ENCODE measurements at regions not wholly inside any gene's neighbourhood (a gene's known extent, or its start where the extent isn't known, plus 50 kb on each side); places are given as distances from the start of the nearest gene placed in this dataset.
"Not testable (repeated sequence)": the region's sequence is repeated elsewhere in the genome, so short reads cannot be mapped to it uniquely, and the experiment has no call there.

DNA sequence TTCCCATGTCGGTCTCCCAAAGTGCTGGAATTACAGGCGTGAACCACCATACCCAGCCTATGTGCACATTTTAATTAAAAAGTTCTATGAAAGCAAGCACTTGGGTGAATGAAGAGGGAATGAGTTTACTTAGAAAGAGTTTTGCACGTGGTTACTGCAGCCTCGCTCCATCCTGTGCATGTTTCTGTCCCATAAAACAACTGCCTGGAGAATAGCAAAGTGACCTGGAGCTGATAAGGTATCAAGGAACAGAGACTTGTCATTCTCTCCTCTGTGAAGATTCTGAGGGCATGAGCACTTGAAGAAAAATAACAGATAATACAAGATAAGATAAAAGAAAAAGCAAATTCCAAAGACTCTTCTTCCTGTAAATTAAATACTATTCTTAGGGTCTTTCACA, 112.2 kb upstream of the JCAD start:
- Histone ChIP-seq H3K9ac (ENCODE audit: low read length in 2 of 2) (no peak overlapping the region), H3K36me3 (ENCODE audit: control insufficient read depth in 2 of 2, insufficient read depth in 2 of 2, low read length in 2 of 2) (no peaks in the 10 kb centered on the region), H3K27me3 (ENCODE audit: control insufficient read depth in 1 of 2, insufficient read depth in 2 of 2, low read length in 2 of 2) (no peaks in the 10 kb centered on the region), H3K27ac (ENCODE audit: low read length) (no peak overlapping the region), H3K4me3 (ENCODE audit: low read length in 2 of 2) (no peak overlapping the region), H3K4me1 (ENCODE audit: control insufficient read depth, insufficient read depth, low read length) (no peaks in the 10 kb centered on the region), H3K9me3 (ENCODE audit: control insufficient read depth in 2 of 2, low read length in 2 of 2) (no peaks in the 10 kb centered on the region)

DNA sequence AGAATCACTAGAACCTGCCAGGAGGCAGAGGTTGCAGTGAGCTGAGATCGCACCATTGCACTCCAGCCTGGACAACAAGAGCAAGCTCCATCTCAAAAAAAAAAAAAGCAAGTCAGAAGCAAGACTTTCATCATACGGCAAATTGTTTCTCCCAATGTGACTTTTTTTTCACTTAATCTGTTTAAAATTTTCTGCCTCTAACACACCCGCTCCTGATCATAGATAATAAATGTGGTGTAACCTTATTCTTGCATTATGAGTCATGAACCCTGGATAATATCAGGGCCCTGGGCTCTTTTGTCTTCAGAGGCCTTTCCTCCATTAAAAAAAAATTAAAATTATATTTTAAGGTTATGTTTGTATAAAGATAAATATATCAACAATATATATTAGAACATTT, 111.4 kb upstream of the JCAD start:
- no peaks in the 10 kb centered on the region for H3K36me3 ChIP-seq (ENCODE audit: control insufficient read depth in 2 of 2, insufficient read depth in 2 of 2, low read length in 2 of 2)
- no peaks in the 10 kb centered on the region for H3K9me3 ChIP-seq (ENCODE audit: control insufficient read depth in 2 of 2, low read length in 2 of 2)
- H3K9ac ChIP-seq (ENCODE audit: low read length in 2 of 2), result no peak overlapping the region
- no peaks in the 10 kb centered on the region for H3K4me1 ChIP-seq (ENCODE audit: control insufficient read depth, insufficient read depth, low read length)
- H3K27me3 ChIP-seq (ENCODE audit: control insufficient read depth in 1 of 2, insufficient read depth in 2 of 2, low read length in 2 of 2), result no peaks in the 10 kb centered on the region
- no peak overlapping the region for H3K27ac ChIP-seq (ENCODE audit: low read length)
- no peak overlapping the region for H3K4me3 ChIP-seq (ENCODE audit: low read length in 2 of 2)

DNA sequence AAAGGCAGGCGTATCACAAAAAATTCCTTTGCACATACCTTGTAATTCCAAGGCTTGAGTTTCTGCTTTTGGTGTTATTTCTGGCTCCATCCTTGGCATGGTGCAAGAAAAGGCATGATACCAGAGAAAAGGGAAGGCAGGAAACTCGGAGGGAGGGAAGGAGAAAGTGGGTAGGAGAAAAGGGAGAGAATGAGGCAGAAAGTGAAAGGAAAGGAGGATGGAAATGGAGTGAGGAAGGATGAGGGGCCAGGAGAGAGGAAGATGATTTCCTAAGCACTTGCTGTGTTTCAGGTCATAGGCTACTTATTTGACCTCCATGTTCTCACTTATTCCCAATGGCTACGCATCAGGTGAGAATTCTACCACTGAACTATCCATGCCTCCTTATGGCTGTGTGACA, 110.8 kb upstream of the JCAD start:
- no peak overlapping the region for H3K27ac ChIP-seq (ENCODE audit: low read length)
- H3K9ac ChIP-seq (ENCODE audit: low read length in 2 of 2), result no peak overlapping the region
- no peak overlapping the region for H3K4me3 ChIP-seq (ENCODE audit: low read length in 2 of 2)
- H3K36me3 ChIP-seq (ENCODE audit: control insufficient read depth in 2 of 2, insufficient read depth in 2 of 2, low read length in 2 of 2), result no peaks in the 10 kb centered on the region
- no peaks in the 10 kb centered on the region for H3K4me1 ChIP-seq (ENCODE audit: control insufficient read depth, insufficient read depth, low read length)
- H3K9me3 ChIP-seq (ENCODE audit: control insufficient read depth in 2 of 2, low read length in 2 of 2), result no peaks in the 10 kb centered on the region
- H3K27me3 ChIP-seq (ENCODE audit: control insufficient read depth in 1 of 2, insufficient read depth in 2 of 2, low read length in 2 of 2), result no peaks in the 10 kb centered on the region

DNA sequence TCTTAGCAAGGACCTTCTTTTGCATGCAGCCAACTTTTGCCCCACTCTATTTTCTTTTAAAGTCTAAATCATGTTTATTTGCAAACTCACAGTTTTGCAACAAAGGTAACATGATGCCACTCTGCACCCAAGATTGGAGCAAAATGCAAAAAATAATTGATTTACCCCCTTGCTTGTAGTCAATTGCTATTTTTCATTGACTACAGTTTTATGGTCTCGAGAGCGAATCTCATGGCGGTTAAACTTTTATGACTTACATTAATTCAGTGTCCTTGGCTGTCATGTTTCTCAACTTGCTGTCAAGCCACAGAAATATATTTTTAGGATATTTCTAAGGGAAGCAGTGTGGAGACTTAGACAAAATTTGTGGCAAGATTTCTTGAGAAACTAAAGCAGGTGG, 110.0 kb upstream of the JCAD start:
- Histone ChIP-seq H3K36me3 (ENCODE audit: control insufficient read depth in 2 of 2, insufficient read depth in 2 of 2, low read length in 2 of 2) (no peaks in the 10 kb centered on the region), H3K9me3 (ENCODE audit: control insufficient read depth in 2 of 2, low read length in 2 of 2) (no peaks in the 10 kb centered on the region), H3K9ac (ENCODE audit: low read length in 2 of 2) (no peak overlapping the region), H3K27ac (ENCODE audit: low read length) (no peak overlapping the region), H3K27me3 (ENCODE audit: control insufficient read depth in 1 of 2, insufficient read depth in 2 of 2, low read length in 2 of 2) (no peaks in the 10 kb centered on the region), H3K4me3 (ENCODE audit: low read length in 2 of 2) (no peak overlapping the region), H3K4me1 (ENCODE audit: control insufficient read depth, insufficient read depth, low read length) (no peaks in the 10 kb centered on the region)

DNA sequence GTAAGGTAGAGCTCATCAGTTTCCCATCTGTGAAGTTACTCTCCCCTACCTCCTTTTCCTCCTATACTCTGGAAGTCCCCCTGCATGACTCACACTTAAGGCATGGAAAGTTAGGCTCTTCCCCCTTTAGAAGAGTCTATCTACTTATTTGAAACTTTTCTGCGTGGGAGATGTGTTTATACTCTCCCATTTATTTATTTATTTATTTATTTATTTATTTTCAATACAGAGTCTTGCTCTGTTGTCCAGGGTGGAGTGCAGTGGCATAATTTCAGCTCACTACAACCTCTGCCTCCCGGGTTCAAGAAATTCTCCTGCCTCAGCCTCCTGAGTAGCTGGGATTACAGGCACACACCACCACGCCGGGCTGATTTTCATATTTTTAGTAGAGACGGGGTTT, 107.5 kb upstream of the JCAD start:
- H3K9ac ChIP-seq (ENCODE audit: low read length in 2 of 2), result no peak overlapping the region
- no peak overlapping the region for H3K27ac ChIP-seq (ENCODE audit: low read length)
- no peaks in the 10 kb centered on the region for H3K4me1 ChIP-seq (ENCODE audit: control insufficient read depth, insufficient read depth, low read length)
- H3K27me3 ChIP-seq (ENCODE audit: control insufficient read depth in 1 of 2, insufficient read depth in 2 of 2, low read length in 2 of 2), result no peaks in the 10 kb centered on the region
- H3K36me3 ChIP-seq (ENCODE audit: control insufficient read depth in 2 of 2, insufficient read depth in 2 of 2, low read length in 2 of 2), result no peaks in the 10 kb centered on the region
- H3K4me3 ChIP-seq (ENCODE audit: low read length in 2 of 2), result no peak overlapping the region
- no peaks in the 10 kb centered on the region for H3K9me3 ChIP-seq (ENCODE audit: control insufficient read depth in 2 of 2, low read length in 2 of 2)

DNA sequence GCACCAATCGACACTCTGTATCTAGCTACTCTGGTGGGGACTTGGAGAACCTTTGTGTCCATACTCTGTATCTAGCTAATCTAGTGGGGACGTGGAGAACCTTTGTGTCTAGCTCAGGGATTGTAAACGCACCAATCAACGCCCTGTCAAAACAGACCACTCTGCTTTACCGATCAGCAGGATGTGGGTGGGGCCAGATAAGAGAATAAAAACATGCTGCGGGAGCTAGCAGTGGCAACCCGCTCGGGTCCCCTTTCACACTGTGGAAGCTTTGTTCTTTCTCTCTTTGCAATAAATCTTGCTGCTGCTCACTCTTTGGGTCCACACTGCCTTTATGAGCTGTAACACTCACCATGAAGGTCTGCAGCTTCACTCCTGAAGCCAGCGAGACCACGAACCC, 104.0 kb upstream of the JCAD start:
- H3K9ac ChIP-seq (ENCODE audit: low read length in 2 of 2); H3K36me3 ChIP-seq (ENCODE audit: control insufficient read depth in 2 of 2, insufficient read depth in 2 of 2, low read length in 2 of 2); H3K27me3 ChIP-seq (ENCODE audit: control insufficient read depth in 1 of 2, insufficient read depth in 2 of 2, low read length in 2 of 2); H3K4me3 ChIP-seq (ENCODE audit: low read length in 2 of 2); H3K27ac ChIP-seq (ENCODE audit: low read length); H3K4me1 ChIP-seq (ENCODE audit: control insufficient read depth, insufficient read depth, low read length); H3K9me3 ChIP-seq (ENCODE audit: control insufficient read depth in 2 of 2, low read length in 2 of 2): not testable (repeated sequence)

DNA sequence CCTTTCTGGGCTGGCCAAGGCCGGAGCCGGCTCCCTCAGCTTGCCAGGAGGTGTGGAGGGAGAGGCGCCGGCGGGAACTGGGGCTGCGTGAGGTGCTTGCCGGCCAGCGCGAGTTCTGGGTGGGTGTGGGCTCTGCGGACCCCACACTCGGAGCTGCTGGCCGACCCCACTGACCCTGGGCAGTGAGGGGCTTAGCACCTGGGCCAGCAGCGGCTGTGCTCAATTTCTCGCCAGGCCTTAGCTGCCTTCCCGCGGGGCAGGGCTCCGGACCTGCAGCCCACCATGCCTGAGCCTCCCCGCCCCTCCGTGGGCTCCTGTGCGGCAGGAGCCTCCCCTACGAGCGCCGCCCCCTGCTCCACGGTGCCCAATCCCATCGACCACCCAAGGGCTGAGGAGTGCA, 103.4 kb upstream of the JCAD start:
- not testable (repeated sequence) for H3K27me3 ChIP-seq (ENCODE audit: control insufficient read depth in 1 of 2, insufficient read depth in 2 of 2, low read length in 2 of 2); H3K4me1 ChIP-seq (ENCODE audit: control insufficient read depth, insufficient read depth, low read length); H3K9me3 ChIP-seq (ENCODE audit: control insufficient read depth in 2 of 2, low read length in 2 of 2); H3K27ac ChIP-seq (ENCODE audit: low read length); H3K9ac ChIP-seq (ENCODE audit: low read length in 2 of 2); H3K4me3 ChIP-seq (ENCODE audit: low read length in 2 of 2); H3K36me3 ChIP-seq (ENCODE audit: control insufficient read depth in 2 of 2, insufficient read depth in 2 of 2, low read length in 2 of 2)

DNA sequence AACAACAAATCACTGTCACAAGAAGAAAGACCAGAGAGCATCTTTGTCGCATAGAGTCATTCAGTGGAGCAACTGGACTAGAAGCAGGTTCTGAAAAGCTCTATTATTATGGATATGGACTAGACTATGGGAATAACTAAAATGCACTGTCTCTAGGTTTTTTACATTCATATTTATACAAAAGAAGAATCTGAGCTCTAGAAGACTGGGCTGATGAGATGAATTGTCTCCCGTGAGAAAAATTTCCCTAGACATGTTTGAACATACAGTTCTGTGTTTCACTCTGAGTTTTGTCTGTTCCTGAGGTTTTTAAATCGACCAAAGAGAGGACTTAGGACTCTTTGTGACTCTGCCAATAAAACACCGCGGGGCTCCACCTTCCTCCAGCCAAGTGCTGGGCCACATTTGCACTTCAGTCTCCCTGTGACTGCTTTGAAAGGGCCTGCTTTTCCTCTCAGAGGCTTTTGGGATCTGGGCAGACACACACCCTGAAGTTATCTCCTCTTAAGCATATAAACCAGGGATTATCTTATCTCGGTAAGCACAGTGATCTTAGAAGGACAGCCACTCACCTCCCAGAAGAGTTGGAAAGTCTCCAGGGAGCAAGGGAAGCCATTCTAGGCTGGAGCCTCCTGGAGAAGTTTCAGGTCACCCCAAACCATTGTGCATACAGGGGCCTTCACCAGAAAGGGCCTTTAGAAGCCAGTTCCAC, 101.0 kb upstream of the JCAD start:
- Histone ChIP-seq H3K27ac (ENCODE audit: low read length) (no peak overlapping the region), H3K36me3 (ENCODE audit: control insufficient read depth in 2 of 2, insufficient read depth in 2 of 2, low read length in 2 of 2) (no peaks in the 10 kb centered on the region), H3K27me3 (ENCODE audit: control insufficient read depth in 1 of 2, insufficient read depth in 2 of 2, low read length in 2 of 2) (no peaks in the 10 kb centered on the region), H3K9me3 (ENCODE audit: control insufficient read depth in 2 of 2, low read length in 2 of 2) (no peaks in the 10 kb centered on the region), H3K4me3 (ENCODE audit: low read length in 2 of 2) (no peak overlapping the region), H3K9ac (ENCODE audit: low read length in 2 of 2) (no peak overlapping the region), H3K4me1 (ENCODE audit: control insufficient read depth, insufficient read depth, low read length) (no peaks in the 10 kb centered on the region)

DNA sequence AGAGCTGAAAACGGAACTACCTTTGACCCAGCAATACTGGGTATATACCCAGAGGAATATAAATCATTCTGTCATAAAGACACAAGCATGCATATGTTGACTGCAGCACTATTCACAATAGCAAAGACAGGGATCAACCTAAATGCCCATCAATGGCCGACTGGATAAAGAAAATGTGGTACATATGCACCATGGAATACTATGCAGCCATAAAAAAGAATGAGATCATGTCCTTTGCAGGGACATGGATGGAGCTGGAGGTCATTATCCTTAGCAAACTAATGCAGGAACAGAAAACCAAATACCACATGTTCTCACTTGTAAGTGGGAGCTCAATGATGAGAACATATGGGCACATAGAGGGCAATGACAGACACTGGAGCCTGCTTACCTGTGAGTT, 100.2 kb upstream of the JCAD start:
- H3K9me3 ChIP-seq (ENCODE audit: control insufficient read depth in 2 of 2, low read length in 2 of 2); H3K27me3 ChIP-seq (ENCODE audit: control insufficient read depth in 1 of 2, insufficient read depth in 2 of 2, low read length in 2 of 2); H3K36me3 ChIP-seq (ENCODE audit: control insufficient read depth in 2 of 2, insufficient read depth in 2 of 2, low read length in 2 of 2); H3K4me1 ChIP-seq (ENCODE audit: control insufficient read depth, insufficient read depth, low read length); H3K9ac ChIP-seq (ENCODE audit: low read length in 2 of 2); H3K27ac ChIP-seq (ENCODE audit: low read length); H3K4me3 ChIP-seq (ENCODE audit: low read length in 2 of 2): not testable (repeated sequence)

DNA sequence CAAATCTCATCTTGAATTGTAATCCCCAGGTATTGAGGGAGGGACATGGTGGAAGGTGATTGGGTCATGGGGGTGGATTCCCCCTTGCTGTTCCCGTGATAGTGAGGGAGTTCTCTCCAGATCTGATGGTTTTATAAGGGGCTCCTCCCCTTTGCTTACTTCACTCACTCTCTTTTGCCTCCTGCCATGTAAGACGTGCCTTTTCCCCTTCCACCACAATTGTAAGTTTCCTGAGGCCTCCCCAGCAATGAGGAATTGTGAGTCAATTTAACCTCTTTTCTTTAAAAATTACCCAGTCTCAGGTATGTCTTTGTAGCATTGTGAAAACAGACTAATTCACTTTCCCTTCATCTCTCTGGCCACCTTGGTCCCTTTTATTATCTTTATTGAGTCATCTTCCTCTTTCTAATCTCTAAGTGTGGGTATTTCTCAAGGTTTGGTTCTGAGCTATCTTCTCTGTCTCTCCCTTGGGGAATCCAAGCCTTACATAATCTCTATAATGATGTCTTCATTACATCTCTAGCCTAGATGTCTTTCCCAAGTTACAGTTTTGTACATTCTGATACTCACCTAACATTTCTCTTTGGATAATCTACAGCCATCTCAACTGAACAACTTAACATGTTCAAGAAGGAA, 99.1 kb upstream of the JCAD start:
- H3K4me3 ChIP-seq (ENCODE audit: low read length in 2 of 2), result no peak overlapping the region
- H3K27ac ChIP-seq (ENCODE audit: low read length), result no peak overlapping the region
- H3K9ac ChIP-seq (ENCODE audit: low read length in 2 of 2), result no peak overlapping the region
- no peaks in the 10 kb centered on the region for H3K36me3 ChIP-seq (ENCODE audit: control insufficient read depth in 2 of 2, insufficient read depth in 2 of 2, low read length in 2 of 2)
- no peaks in the 10 kb centered on the region for H3K4me1 ChIP-seq (ENCODE audit: control insufficient read depth, insufficient read depth, low read length)
- H3K9me3 ChIP-seq (ENCODE audit: control insufficient read depth in 2 of 2, low read length in 2 of 2), result no peaks in the 10 kb centered on the region
- no peaks in the 10 kb centered on the region for H3K27me3 ChIP-seq (ENCODE audit: control insufficient read depth in 1 of 2, insufficient read depth in 2 of 2, low read length in 2 of 2)

DNA sequence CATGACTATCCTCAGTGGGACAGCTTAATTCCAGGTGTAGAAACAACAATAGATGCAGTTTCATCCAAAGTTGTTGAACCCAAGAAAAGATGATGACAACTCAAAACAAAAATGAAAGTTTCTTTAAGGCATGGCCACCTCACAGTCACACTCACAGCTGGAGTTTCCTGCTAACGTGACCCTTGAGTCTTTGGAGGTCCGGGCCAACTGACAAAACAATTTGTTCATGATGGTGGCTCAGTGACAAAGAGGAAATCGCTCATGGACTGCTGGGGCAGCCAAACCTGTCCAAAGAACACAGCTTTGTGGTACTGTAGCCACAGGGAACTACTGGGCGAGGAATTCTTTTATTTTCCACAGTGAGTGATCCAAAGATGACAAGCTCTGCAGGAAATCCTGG, 96.0 kb upstream of the JCAD start:
- Histone ChIP-seq H3K27me3 (ENCODE audit: control insufficient read depth in 1 of 2, insufficient read depth in 2 of 2, low read length in 2 of 2) (no peaks in the 10 kb centered on the region), H3K4me3 (ENCODE audit: low read length in 2 of 2) (no peak overlapping the region), H3K27ac (ENCODE audit: low read length) (no peak overlapping the region), H3K9me3 (ENCODE audit: control insufficient read depth in 2 of 2, low read length in 2 of 2) (no peaks in the 10 kb centered on the region), H3K4me1 (ENCODE audit: control insufficient read depth, insufficient read depth, low read length) (no peaks in the 10 kb centered on the region), H3K9ac (ENCODE audit: low read length in 2 of 2) (no peak overlapping the region), H3K36me3 (ENCODE audit: control insufficient read depth in 2 of 2, insufficient read depth in 2 of 2, low read length in 2 of 2) (no peaks in the 10 kb centered on the region)
